CD4-positive, CD25-positive, alpha-beta regulatory T cell (primary cell): ENCODE measurements at regions not wholly inside any gene's neighbourhood (a gene's known extent, or its start where the extent isn't known, plus 50 kb on each side); places are given as distances from the start of the nearest gene placed in this dataset.

Experiments used
- ATAC-seq, 2 donors: fragments of 150-1000 bp; cut with Tn5 transposase; one replicate each; pipeline ENCODE4 v1.10.0; 2021; ENCODE audit warnings: low read depth in 2 of 2, moderate number of reproducible peaks in 2 of 2, moderate library complexity in 1 of 2
- DNase-seq, 3 donors: peaks; one replicate each; pipeline versions ENCODE4 v3.0.0 to v3.0.0-alpha.2; 2012 to 2022; ENCODE audit warnings: mixed read lengths in 1 of 3
- H3K27ac ChIP-seq: one replicate; pipeline ENCODE4 v1.7.0; 2013; ENCODE audit warnings: mild to moderate bottlenecking, low read length; ENCODE audit not compliant: insufficient read depth, poor library complexity, severe bottlenecking
- H3K27me3 ChIP-seq: one replicate; pipeline ENCODE4 v1.7.0; 2013; ENCODE audit warnings: low read length; ENCODE audit not compliant: control insufficient read depth, insufficient read depth
- H3K36me3 ChIP-seq: one replicate; pipeline ENCODE4 v1.7.0; 2013; ENCODE audit warnings: mild to moderate bottlenecking, low read length, moderate library complexity; ENCODE audit not compliant: control insufficient read depth, insufficient read depth
- H3K4me1 ChIP-seq: 2 replicates; pipeline ENCODE4 v1.7.0; 2013; ENCODE audit warnings: mild to moderate bottlenecking, low read length; ENCODE audit not compliant: insufficient read depth, control insufficient read depth, poor library complexity, severe bottlenecking
- H3K4me3 ChIP-seq: one replicate; pipeline ENCODE4 v1.7.0; 2013; ENCODE audit warnings: low read depth, mild to moderate bottlenecking, low read length, moderate library complexity
- H3K9me3 ChIP-seq, 2 experiments: 1 replicate in 1 of 2; 2 replicates in 1 of 2; pipeline ENCODE4 v1.7.0; 2013; ENCODE audit warnings: low read length in 2 of 2, mild to moderate bottlenecking in 1 of 2, moderate library complexity in 1 of 2; ENCODE audit not compliant: control insufficient read depth in 2 of 2
- H3K27ac Mint-ChIP-seq, 3 donors: one replicate each; pipeline ENCODE4 v1.8.0; 2020 to 2022; ENCODE audit warnings: mild to moderate bottlenecking in 3 of 3, mixed read lengths in 3 of 3, moderate library complexity in 2 of 3
- H3K27me3 Mint-ChIP-seq: one replicate; pipeline ENCODE4 v1.8.0; 2022; ENCODE audit warnings: mild to moderate bottlenecking, mixed read lengths
- H3K36me3 Mint-ChIP-seq: one replicate; pipeline ENCODE4 v1.8.0; 2020; ENCODE audit warnings: mixed read lengths
- H3K4me1 Mint-ChIP-seq, 4 donors: one replicate each; pipeline ENCODE4 v1.8.0; 2020 to 2022; ENCODE audit warnings: mixed read lengths in 4 of 4, mild to moderate bottlenecking in 1 of 4
- H3K4me3 Mint-ChIP-seq, 4 donors: one replicate each; pipeline ENCODE4 v1.8.0; 2020 to 2022; ENCODE audit warnings: mild to moderate bottlenecking in 4 of 4, mixed read lengths in 4 of 4, moderate library complexity in 3 of 4
- H3K9me3 Mint-ChIP-seq, 7 donors: one replicate each; pipeline ENCODE4 v1.8.0; 2020 to 2022; ENCODE audit warnings: mixed read lengths in 7 of 7, mild to moderate bottlenecking in 3 of 7, moderate library complexity in 2 of 7

DNA sequence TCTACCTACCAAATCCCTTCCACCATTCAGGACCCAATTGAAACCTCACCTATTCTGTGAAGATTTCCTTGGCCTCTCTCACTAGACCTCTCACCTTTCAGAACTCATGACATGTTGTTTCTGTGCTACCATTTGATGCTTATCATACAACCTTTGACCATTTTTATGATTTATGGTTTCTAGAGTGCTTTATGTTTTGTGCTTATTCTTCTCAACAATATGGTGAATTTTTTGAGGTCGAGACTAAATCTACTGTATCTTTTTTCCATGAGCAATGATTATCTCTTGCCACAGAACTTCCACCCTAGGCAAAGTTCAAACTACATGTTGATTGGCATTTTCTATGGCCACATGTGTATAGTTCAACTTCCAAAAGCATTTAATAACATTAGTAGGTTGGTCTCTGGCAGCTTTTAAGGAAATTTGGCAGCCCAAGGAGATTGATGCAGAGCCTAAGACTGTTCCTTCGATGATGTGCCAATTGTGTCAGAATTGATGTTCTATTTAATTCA, 84.9 kb downstream of the OLIG3 start:
- Mint-ChIP-seq H3K27ac (no peak overlapping the region), H3K36me3 (peaks cover 3% of the 10 kb centered on the region), H3K9me3 (peaks cover 0 to 17% (median 5%) of the 10 kb centered on the region in 7 donors), H3K4me1 (peaks cover 5 to 25% (median 10%) of the 10 kb centered on the region in 4 donors), H3K4me3 (no peak overlapping the region), H3K27me3 (peaks cover 16% of the 10 kb centered on the region)
- Histone ChIP-seq H3K27me3 (no peaks in the 10 kb centered on the region), H3K4me1 (no peaks in the 10 kb centered on the region), H3K27ac (no peak overlapping the region), H3K36me3 (no peaks in the 10 kb centered on the region), H3K9me3 (no peaks in the 10 kb centered on the region), H3K4me3 (no peak overlapping the region)
- ATAC-seq (no peak), DNase-seq (no peak)

DNA sequence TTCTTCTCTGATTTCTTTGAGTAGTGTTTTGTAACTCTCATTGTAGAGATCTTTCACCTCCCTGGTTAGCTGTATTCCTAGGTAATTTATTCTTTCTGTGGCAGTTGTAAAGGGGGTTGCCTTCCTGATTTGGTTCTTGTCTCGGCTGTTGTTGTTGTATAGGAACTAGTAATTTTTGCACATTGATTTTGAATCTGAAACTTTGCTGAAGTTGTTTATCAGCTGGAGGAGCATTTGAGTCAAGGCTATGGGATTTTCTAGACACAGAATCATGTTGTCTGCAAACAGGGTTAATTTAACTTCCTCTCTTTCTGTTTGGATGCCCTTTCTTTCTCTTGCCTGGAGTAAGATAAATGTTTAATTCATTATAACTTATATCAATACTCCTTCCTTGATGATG, 86.4 kb downstream of the OLIG3 start:
- H3K9me3 Mint-ChIP-seq = peaks cover 0 to 17% (median 5%) of the 10 kb centered on the region in 7 donors
- ATAC-seq = no peak

DNA sequence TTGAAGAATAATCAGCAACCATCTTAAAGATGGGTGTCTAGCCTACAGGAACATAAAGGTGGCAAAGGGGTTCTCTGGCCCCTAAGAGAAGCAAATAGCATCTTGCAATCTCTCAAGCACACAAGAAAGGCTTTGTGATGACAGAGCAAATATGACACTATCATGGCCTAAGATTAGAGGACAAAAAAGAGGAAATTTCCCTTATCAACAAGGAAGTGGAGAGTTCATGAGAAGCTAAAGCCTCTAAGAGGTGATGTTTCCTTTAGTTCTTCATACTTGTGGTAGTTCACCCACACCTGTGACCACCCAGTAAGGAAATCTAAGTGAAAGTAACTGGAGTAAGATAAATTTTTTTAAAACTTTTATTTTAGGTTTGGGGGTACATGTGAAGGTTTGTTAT, 88.4 kb downstream of the OLIG3 start:
- ATAC-seq (no peak), DNase-seq (no peak)
- H3K4me3 Mint-ChIP-seq = no peak overlapping the region
- no peak overlapping the region for H3K27ac Mint-ChIP-seq
- H3K9me3 ChIP-seq = no peaks in the 10 kb centered on the region
- H3K4me1 Mint-ChIP-seq = peaks cover 5 to 33% (median 8%) of the 10 kb centered on the region in 4 donors
- no peaks in the 10 kb centered on the region for H3K36me3 ChIP-seq
- no peak overlapping the region for H3K4me3 ChIP-seq
- peaks cover 3% of the 10 kb centered on the region for H3K36me3 Mint-ChIP-seq
- H3K4me1 ChIP-seq = no peaks in the 10 kb centered on the region
- H3K27me3 ChIP-seq = no peaks in the 10 kb centered on the region
- H3K27me3 Mint-ChIP-seq = peaks cover 7% of the 10 kb centered on the region
- peaks cover 0 to 17% (median 5%) of the 10 kb centered on the region in 7 donors for H3K9me3 Mint-ChIP-seq
- no peak overlapping the region for H3K27ac ChIP-seq

More for the DNA sequence above, 86.4 kb downstream of the OLIG3 start:
- peaks cover 12% of the 10 kb centered on the region for H3K27me3 Mint-ChIP-seq
- H3K4me3 Mint-ChIP-seq = no peak overlapping the region
- no peaks in the 10 kb centered on the region for H3K36me3 ChIP-seq
- H3K27ac Mint-ChIP-seq = no peak overlapping the region
- peaks cover 5 to 25% (median 8%) of the 10 kb centered on the region in 4 donors for H3K4me1 Mint-ChIP-seq
- H3K27me3 ChIP-seq = no peaks in the 10 kb centered on the region
- no peaks in the 10 kb centered on the region for H3K4me1 ChIP-seq
- peak in 1 of 3 donors; percentile 19 for DNase-seq
- H3K36me3 Mint-ChIP-seq = peaks cover 3% of the 10 kb centered on the region
- no peak overlapping the region for H3K27ac ChIP-seq
- no peak overlapping the region for H3K4me3 ChIP-seq
- no peaks in the 10 kb centered on the region for H3K9me3 ChIP-seq

DNA sequence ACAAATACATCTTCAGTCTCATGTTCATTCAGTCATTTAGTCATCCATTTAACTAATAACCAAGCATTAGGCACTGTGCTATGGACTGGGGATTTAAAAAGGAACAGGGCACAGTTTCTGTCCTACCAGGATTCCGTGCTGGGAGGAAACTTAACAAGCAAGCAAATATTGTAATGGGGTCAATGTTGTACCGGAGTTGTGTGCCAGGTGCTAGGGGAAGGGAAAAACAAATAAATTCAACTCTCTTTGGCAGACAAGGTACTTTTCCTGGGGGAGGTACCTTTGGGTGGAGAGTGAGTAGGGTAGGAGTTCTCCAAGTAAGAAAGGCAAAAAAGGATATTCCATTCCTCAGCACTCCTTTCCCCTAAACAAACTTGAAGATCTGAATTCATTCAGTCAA, 90.3 kb downstream of the OLIG3 start:
- H3K9me3 Mint-ChIP-seq = peaks cover 0 to 13% (median 4%) of the 10 kb centered on the region in 7 donors
- H3K27ac Mint-ChIP-seq = peak overlapping the region in 1 of 3 donors; percentile 49
- no peaks in the 10 kb centered on the region for H3K27me3 ChIP-seq

DNA sequence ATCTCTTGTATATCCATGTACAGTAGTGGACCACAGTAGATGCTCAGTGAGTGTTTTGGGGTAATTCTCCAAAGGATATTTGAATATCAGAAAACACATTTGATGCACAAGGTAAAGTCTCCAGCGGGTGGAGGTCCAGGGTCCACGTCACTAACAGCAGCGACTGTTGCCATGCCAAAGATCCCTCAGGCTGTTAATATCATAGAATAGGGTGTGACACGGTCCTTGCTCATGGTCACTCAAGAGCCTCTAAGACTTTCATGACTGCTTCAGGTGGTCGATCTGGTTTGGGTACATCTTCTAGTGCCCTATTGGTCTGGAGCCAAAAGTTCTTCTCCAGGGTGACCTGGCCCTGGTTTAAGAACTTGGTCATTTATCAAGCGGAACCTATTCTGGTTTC, 90.8 kb downstream of the OLIG3 start:
- H3K9me3 ChIP-seq = no peaks in the 10 kb centered on the region
- no peak overlapping the region for H3K27ac ChIP-seq
- H3K36me3 ChIP-seq = no peaks in the 10 kb centered on the region
- Mint-ChIP-seq H3K4me1 (peaks cover 6 to 29% (median 14%) of the 10 kb centered on the region in 4 donors), H3K9me3 (peaks cover 0 to 13% (median 4%) of the 10 kb centered on the region in 7 donors), H3K36me3 (no peaks in the 10 kb centered on the region), H3K27me3 (no peaks in the 10 kb centered on the region), H3K27ac (no peak overlapping the region), H3K4me3 (no peak overlapping the region)
- no peak for DNase-seq
- ATAC-seq = no peak
- H3K27me3 ChIP-seq = no peaks in the 10 kb centered on the region
- no peaks in the 10 kb centered on the region for H3K4me1 ChIP-seq
- no peak overlapping the region for H3K4me3 ChIP-seq

More for the DNA sequence above, 90.3 kb downstream of the OLIG3 start:
- H3K4me3 Mint-ChIP-seq = no peak overlapping the region
- H3K36me3 Mint-ChIP-seq = no peaks in the 10 kb centered on the region
- ATAC-seq = no peak
- Histone ChIP-seq H3K4me3 (no peak overlapping the region), H3K4me1 (no peaks in the 10 kb centered on the region), H3K36me3 (no peaks in the 10 kb centered on the region), H3K27ac (no peak overlapping the region), H3K9me3 (no peaks in the 10 kb centered on the region)
- DNase-seq = no peak
- peaks cover 6 to 30% (median 14%) of the 10 kb centered on the region in 4 donors for H3K4me1 Mint-ChIP-seq
- H3K27me3 Mint-ChIP-seq = no peaks in the 10 kb centered on the region

DNA sequence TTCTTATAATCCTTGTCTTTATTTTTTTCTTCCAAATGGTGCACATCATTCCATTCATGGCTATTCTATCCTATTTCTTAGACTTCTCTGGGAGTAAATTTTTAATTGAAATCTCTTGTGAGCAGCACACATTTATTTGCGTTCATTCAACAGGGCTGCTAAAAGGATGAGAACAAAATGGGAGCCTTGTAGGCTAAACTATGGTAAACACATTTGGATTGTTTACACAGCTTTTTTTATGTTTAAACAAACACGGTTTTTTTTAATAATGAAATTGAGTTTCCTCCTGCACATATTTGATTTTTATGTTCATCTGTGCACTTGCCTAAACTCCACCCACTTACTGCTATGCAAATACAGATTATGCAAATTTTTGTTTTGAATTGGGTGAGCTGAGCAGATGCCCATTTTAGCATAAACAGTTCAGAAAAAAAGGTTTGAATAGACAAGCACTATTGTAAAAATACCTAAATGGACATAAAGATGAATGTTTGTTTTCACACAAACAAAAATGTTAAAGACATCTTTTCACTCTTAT, 92.0 kb downstream of the OLIG3 start:
- no peak overlapping the region for H3K27ac ChIP-seq
- no peak for DNase-seq
- H3K4me1 Mint-ChIP-seq = peaks cover 10 to 25% (median 18%) of the 10 kb centered on the region in 4 donors
- H3K27me3 ChIP-seq = no peaks in the 10 kb centered on the region
- H3K36me3 Mint-ChIP-seq = no peaks in the 10 kb centered on the region
- no peaks in the 10 kb centered on the region for H3K4me1 ChIP-seq
- H3K27me3 Mint-ChIP-seq = peaks cover 1% of the 10 kb centered on the region
- no peak overlapping the region for H3K4me3 ChIP-seq
- no peak overlapping the region for H3K4me3 Mint-ChIP-seq
- ATAC-seq = no peak
- H3K36me3 ChIP-seq = no peaks in the 10 kb centered on the region
- H3K9me3 Mint-ChIP-seq = peaks cover 0 to 13% (median 3%) of the 10 kb centered on the region in 7 donors
- H3K9me3 ChIP-seq = no peaks in the 10 kb centered on the region
- H3K27ac Mint-ChIP-seq = no peak overlapping the region

DNA sequence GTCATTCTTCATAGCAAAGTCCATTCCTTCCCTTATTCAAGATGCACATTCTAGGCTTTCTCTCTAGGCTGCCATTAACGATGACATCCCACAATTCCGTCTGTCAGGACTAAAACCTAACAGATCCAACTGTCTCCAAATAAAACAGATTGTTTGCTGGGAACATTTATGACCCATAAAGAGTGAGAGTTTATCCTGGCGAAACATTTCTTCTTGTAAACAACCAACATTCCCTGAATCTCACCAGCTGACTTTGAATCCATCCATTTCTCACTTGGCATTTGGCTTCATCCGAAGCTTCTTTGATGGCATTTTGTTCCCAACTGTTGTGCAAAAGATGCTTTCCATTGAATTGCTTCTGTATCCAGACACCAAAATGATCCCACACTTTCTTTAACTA, 93.1 kb downstream of the OLIG3 start:
- no peak overlapping the region for H3K27ac ChIP-seq
- no peaks in the 10 kb centered on the region for H3K4me1 ChIP-seq
- Mint-ChIP-seq H3K27me3 (peaks cover 6% of the 10 kb centered on the region), H3K27ac (no peak overlapping the region), H3K4me3 (no peak overlapping the region), H3K9me3 (peaks cover 0 to 3% (median 0%) of the 10 kb centered on the region in 7 donors), H3K36me3 (no peaks in the 10 kb centered on the region), H3K4me1 (peaks cover 10 to 23% (median 17%) of the 10 kb centered on the region in 4 donors)
- no peaks in the 10 kb centered on the region for H3K27me3 ChIP-seq
- DNase-seq (no peak), ATAC-seq (no peak)
- H3K36me3 ChIP-seq = no peaks in the 10 kb centered on the region
- H3K4me3 ChIP-seq = no peak overlapping the region
- H3K9me3 ChIP-seq = no peaks in the 10 kb centered on the region

DNA sequence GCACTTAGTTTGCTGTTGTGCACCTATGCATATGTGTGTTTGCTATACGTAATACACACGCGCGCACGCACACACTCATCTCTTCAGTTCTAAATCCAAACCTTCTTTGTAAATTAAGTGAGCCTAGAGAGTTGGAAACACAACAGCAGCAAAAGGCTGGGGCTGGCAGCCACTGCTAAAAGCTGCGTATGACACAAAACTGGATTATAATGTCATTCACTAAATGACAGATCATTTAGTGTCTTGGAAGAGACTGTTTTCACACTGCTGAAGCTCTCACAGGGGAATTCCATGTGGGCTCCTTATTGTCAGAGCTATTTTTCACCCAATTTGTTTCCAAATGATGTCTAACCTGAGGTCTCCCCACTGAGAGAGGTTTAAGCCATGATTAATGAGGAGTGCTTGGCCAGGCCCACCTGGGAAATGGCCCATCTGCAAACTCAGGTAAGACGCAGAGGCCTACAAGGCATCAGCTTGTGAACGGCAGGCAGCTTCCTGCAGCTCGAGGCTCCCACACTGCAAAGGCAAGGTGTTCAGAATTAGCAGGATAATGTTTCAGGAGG, 94.2 kb downstream of the OLIG3 start:
- Histone ChIP-seq H3K4me3 (no peak overlapping the region), H3K4me1 (no peaks in the 10 kb centered on the region), H3K27ac (no peak overlapping the region), H3K27me3 (no peaks in the 10 kb centered on the region), H3K36me3 (no peaks in the 10 kb centered on the region), H3K9me3 (no peaks in the 10 kb centered on the region)
- Mint-ChIP-seq H3K27me3 (peaks cover 6% of the 10 kb centered on the region), H3K4me1 (peaks cover 5 to 18% (median 11%) of the 10 kb centered on the region in 4 donors), H3K9me3 (peaks cover 0 to 2% (median 0%) of the 10 kb centered on the region in 7 donors), H3K27ac (peak overlapping the region in 1 of 3 donors; percentile 1), H3K36me3 (no peaks in the 10 kb centered on the region), H3K4me3 (no peak overlapping the region)
- ATAC-seq = no peak
- no peak for DNase-seq
